HL-60 (cell line): ENCODE measurements at regions not wholly inside any gene's neighbourhood (a gene's known extent, or its start where the extent isn't known, plus 50 kb on each side); places are given as distances from the start of the nearest gene placed in this dataset.

Experiments used
- DNase-seq, 2 experiments: peaks; one replicate each; pipeline ENCODE4 v3.0.0-alpha.2; 2010 to 2020; ENCODE audit warnings: low read depth in 1 of 2, low spot score in 1 of 2
- H3K27ac ChIP-seq: fragments of 250-450 bp; sonication (Bioruptor Pico); replicated peaks from 2 replicates; pipeline ENCODE4 v1.5.1; 2020; ENCODE audit warnings: mild to moderate bottlenecking, moderate library complexity
- H3K27me3 ChIP-seq: fragments of 250-450 bp; sonication (Bioruptor Pico); 2 replicates; pipeline ENCODE4 v1.5.1; 2021; ENCODE audit warnings: mild to moderate bottlenecking, moderate library complexity; ENCODE audit not compliant: insufficient read depth, poor library complexity, severe bottlenecking
- H3K4me3 ChIP-seq: replicated peaks from 2 replicates; pipeline ENCODE4 v1.5.1; 2011; ENCODE audit warnings: mild to moderate bottlenecking, control low read depth, low read length; ENCODE audit not compliant: insufficient read depth
- GABPA ChIP-seq: IDR thresholded peaks from 2 replicates; pipeline ENCODE4 v1.6.1; 2012; ENCODE audit warnings: low read depth
- POLR2AphosphoS5 ChIP-seq: IDR thresholded peaks from 2 replicates; pipeline ENCODE4 v1.6.1; 2012; ENCODE audit warnings: low read depth
- SPI1 ChIP-seq: IDR thresholded peaks from 2 replicates; pipeline ENCODE4 v1.6.1; 2012; ENCODE audit warnings: low read depth, mild to moderate bottlenecking, borderline replicate concordance
- TF ChIP-seq, protein P1 (sequence below): IDR thresholded peaks from one replicate; pipeline ENCODE4 v1.5.1; 2011; ENCODE audit warnings: low read length, control low read depth, inconsistent platforms; ENCODE audit not compliant: insufficient read depth
- TF ChIP-seq, protein P2 (sequence below): IDR thresholded peaks from 2 replicates; pipeline ENCODE4 v1.6.1; 2012; ENCODE audit warnings: low read depth; ENCODE audit not compliant: insufficient replicate concordance

DNA sequence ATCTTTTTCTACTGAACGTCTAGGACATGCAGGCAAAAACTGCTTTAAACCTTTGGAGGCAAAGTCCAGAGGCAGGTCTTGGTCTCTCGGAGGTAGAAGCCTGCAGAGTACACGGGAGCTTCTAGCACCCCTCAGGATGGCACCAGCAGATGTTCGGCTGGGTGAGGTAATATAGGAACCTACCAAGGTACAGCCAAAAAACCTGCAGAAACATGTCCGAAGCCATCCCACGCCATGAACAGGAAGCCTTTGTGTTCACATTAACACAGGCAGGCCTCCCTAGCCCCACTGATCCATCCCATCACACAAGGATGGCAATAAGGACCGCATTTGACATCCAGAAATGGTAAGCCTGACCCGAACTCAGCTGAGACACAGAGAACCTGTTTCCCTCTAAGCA lies 157.9 kb upstream of the HES1 start:
- no peak for DNase-seq
- Histone ChIP-seq H3K4me3 (no peak overlapping the region), H3K27ac (no peak overlapping the region), H3K27me3 (no peaks in the 10 kb centered on the region)
- TF ChIP-seq, protein P1, sequence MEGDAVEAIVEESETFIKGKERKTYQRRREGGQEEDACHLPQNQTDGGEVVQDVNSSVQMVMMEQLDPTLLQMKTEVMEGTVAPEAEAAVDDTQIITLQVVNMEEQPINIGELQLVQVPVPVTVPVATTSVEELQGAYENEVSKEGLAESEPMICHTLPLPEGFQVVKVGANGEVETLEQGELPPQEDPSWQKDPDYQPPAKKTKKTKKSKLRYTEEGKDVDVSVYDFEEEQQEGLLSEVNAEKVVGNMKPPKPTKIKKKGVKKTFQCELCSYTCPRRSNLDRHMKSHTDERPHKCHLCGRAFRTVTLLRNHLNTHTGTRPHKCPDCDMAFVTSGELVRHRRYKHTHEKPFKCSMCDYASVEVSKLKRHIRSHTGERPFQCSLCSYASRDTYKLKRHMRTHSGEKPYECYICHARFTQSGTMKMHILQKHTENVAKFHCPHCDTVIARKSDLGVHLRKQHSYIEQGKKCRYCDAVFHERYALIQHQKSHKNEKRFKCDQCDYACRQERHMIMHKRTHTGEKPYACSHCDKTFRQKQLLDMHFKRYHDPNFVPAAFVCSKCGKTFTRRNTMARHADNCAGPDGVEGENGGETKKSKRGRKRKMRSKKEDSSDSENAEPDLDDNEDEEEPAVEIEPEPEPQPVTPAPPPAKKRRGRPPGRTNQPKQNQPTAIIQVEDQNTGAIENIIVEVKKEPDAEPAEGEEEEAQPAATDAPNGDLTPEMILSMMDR: no peak
- TF ChIP-seq GABPA (no peak), SPI1 (no peak), POLR2AphosphoS5 (no peak)
- TF ChIP-seq, protein P2, sequence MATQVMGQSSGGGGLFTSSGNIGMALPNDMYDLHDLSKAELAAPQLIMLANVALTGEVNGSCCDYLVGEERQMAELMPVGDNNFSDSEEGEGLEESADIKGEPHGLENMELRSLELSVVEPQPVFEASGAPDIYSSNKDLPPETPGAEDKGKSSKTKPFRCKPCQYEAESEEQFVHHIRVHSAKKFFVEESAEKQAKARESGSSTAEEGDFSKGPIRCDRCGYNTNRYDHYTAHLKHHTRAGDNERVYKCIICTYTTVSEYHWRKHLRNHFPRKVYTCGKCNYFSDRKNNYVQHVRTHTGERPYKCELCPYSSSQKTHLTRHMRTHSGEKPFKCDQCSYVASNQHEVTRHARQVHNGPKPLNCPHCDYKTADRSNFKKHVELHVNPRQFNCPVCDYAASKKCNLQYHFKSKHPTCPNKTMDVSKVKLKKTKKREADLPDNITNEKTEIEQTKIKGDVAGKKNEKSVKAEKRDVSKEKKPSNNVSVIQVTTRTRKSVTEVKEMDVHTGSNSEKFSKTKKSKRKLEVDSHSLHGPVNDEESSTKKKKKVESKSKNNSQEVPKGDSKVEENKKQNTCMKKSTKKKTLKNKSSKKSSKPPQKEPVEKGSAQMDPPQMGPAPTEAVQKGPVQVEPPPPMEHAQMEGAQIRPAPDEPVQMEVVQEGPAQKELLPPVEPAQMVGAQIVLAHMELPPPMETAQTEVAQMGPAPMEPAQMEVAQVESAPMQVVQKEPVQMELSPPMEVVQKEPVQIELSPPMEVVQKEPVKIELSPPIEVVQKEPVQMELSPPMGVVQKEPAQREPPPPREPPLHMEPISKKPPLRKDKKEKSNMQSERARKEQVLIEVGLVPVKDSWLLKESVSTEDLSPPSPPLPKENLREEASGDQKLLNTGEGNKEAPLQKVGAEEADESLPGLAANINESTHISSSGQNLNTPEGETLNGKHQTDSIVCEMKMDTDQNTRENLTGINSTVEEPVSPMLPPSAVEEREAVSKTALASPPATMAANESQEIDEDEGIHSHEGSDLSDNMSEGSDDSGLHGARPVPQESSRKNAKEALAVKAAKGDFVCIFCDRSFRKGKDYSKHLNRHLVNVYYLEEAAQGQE: no peak

- TF ChIP-seq SPI1 (no peak), GABPA (no peak), POLR2AphosphoS5 (no peak)
- TF ChIP-seq, protein P1: no peak
- TF ChIP-seq, protein P2: no peak
- DNase-seq: peak in 1 of 2 experiments; percentile 11
- Histone ChIP-seq H3K27ac (no peak overlapping the region), H3K4me3 (no peak overlapping the region), H3K27me3 (no peaks in the 10 kb centered on the region)
Observed at GRCh38 chr3:193978486-193978885, 157.5 kb upstream of the HES1 start.

GRCh38 chr3:193980326-193980725 lies 155.6 kb upstream of the HES1 start:
- DNase-seq: no peak
- TF ChIP-seq, protein P2: no peak
- TF ChIP-seq POLR2AphosphoS5 (no peak), GABPA (no peak), SPI1 (no peak)
- TF ChIP-seq, protein P1: no peak
- H3K27me3 ChIP-seq: no peaks in the 10 kb centered on the region
- no peak overlapping the region for H3K4me3 ChIP-seq
- H3K27ac ChIP-seq: no peak overlapping the region
